Hypothalamus (tissue), 51 donors: ENCODE measurements at regions not wholly inside any gene's neighbourhood (a gene's known extent, or its start where the extent isn't known, plus 50 kb on each side); places are given as distances from the start of the nearest gene placed in this dataset.

ENCODE experiments used
- DNase-seq, 51 donors: peaks; one replicate each; lab custom pipeline; 2025; lab: John Stamatoyannopoulos, UW

GRCh38 chrX:116226665-116227484, 56.3 kb downstream of the AGTR2 start:
- DNase-seq, result no peak

- DNase-seq, result no peak
These were observed 59.8 kb downstream of the AGTR2 start for GRCh38 chrX:116230130-116230898.

GRCh38 chrX:116232833-116233232, 62.3 kb downstream of the AGTR2 start:
- no peak for DNase-seq

- no peak for DNase-seq
These were observed 66.1 kb downstream of the AGTR2 start for GRCh38 chrX:116236666-116237065.

- DNase-seq, result no peak
These were observed 67.5 kb downstream of the AGTR2 start for GRCh38 chrX:116238093-116238492.

- DNase-seq, result no peak
These were observed 68.2 kb downstream of the AGTR2 start for GRCh38 chrX:116238567-116239255.

- DNase-seq, result no peak
These were observed 69.6 kb downstream of the AGTR2 start for GRCh38 chrX:116239944-116240840.

- no peak for DNase-seq
These were observed 70.5 kb downstream of the AGTR2 start for GRCh38 chrX:116241001-116241400.

GRCh38 chrX:116243039-116243438, 72.5 kb downstream of the AGTR2 start:
- no peak for DNase-seq

GRCh38 chrX:116246261-116246660, 75.7 kb downstream of the AGTR2 start:
- no peak for DNase-seq

- no peak for DNase-seq
These were observed 97.0 kb downstream of the AGTR2 start for GRCh38 chrX:116267511-116268040.

GRCh38 chrX:116272322-116272721, 101.8 kb downstream of the AGTR2 start:
- DNase-seq, result no peak

GRCh38 chrX:116272861-116273260, 102.3 kb downstream of the AGTR2 start:
- DNase-seq, result no peak

GRCh38 chrX:116276261-116276660, 105.7 kb downstream of the AGTR2 start:
- no peak for DNase-seq

- DNase-seq, result no peak
These were observed 107.0 kb downstream of the AGTR2 start for GRCh38 chrX:116277351-116278225.

GRCh38 chrX:116278826-116279225, 108.3 kb downstream of the AGTR2 start:
- DNase-seq, result no peak

GRCh38 chrX:116281106-116281505, 110.6 kb downstream of the AGTR2 start:
- no peak for DNase-seq

- no peak for DNase-seq
These were observed 112.2 kb downstream of the AGTR2 start for GRCh38 chrX:116282751-116283150.

GRCh38 chrX:116284400-116284799, 113.9 kb downstream of the AGTR2 start:
- DNase-seq, result no peak
